GM12891 (cell line): ENCODE measurements at regions not wholly inside any gene's neighbourhood (a gene's known extent, or its start where the extent isn't known, plus 50 kb on each side); places are given as distances from the start of the nearest gene placed in this dataset.

Experiments used
- DNase-seq: peaks from one replicate; pipeline ENCODE4 v3.0.0; 2011; ENCODE audit warnings: low spot score; ENCODE audit not compliant: insufficient read length
- FAIRE-seq: peaks from 2 replicates; lab custom pipeline; 2011; peaks lifted over from hg19 to GRCh38; lab: Jason Lieb, UNC
- PAX5 ChIP-seq: IDR thresholded peaks from 2 replicates; pipeline ENCODE4 v1.6.1; 2011; ENCODE audit warnings: low read length, moderate library complexity, mild to moderate bottlenecking; ENCODE audit not compliant: insufficient read depth, severe bottlenecking
- POLR2A ChIP-seq: IDR thresholded peaks from 2 replicates; pipeline ENCODE4 v1.6.1; 2011; ENCODE audit warnings: low read depth, low read length, control low read depth
- POLR2AphosphoS5 ChIP-seq: IDR thresholded peaks from 2 replicates; pipeline ENCODE4 v1.6.1; 2011; ENCODE audit warnings: low read depth, low read length, control low read depth
- POU2F2 ChIP-seq: IDR thresholded peaks from 2 replicates; pipeline ENCODE4 v1.6.1; 2011; ENCODE audit warnings: low read depth, mild to moderate bottlenecking, control low read depth, low read length, moderate library complexity
- SPI1 ChIP-seq: IDR thresholded peaks from 2 replicates; pipeline ENCODE4 v1.6.1; 2011; ENCODE audit warnings: low read depth, low read length, control low read depth
- TAF1 ChIP-seq: IDR thresholded peaks from 2 replicates; pipeline ENCODE4 v1.6.1; 2011; ENCODE audit warnings: low read depth, low read length, control low read depth

- DNase-seq: no peak
These were observed 268.9 kb downstream of the PIK3R1 start for GRCh38 chr5:68484307-68485068.

DNA sequence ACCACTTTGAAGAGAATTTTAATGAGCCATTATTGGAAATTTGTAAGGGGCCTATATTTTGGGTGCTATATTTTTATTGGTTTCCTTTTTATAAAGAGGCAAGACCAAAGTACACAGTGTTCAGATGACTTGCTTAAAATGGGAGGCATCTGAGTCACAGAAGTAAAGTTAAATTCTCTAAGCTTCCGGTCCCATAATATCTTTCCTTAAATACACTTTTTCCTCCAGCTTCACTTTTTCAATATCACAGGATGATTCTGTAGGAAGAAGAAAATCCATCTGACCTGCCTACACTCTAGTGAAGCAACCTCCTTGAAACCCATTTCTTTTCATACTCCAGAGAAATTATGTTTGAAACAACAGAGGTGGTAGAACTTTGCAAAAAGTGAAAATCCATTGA, 274.0 kb downstream of the PIK3R1 start:
- no peak for FAIRE-seq
- TF ChIP-seq TAF1 (no peak), POU2F2 (no peak), PAX5 (no peak), POLR2A (no peak), POLR2AphosphoS5 (no peak), SPI1 (no peak)

More at GRCh38 chr5:68484307-68485068, 268.9 kb downstream of the PIK3R1 start:
- TF ChIP-seq POU2F2 (no peak), PAX5 (no peak), POLR2A (no peak), TAF1 (no peak), SPI1 (no peak), POLR2AphosphoS5 (no peak)
- FAIRE-seq: no peak

GRCh38 chr5:68490406-68490805, 274.9 kb downstream of the PIK3R1 start:
- FAIRE-seq (no peak), DNase-seq (no peak)
- no peak for TF ChIP-seq POU2F2
- TF ChIP-seq POLR2A: no peak
- TF ChIP-seq SPI1: no peak
- TF ChIP-seq POLR2AphosphoS5: no peak

More for the DNA sequence above, 274.0 kb downstream of the PIK3R1 start:
- no peak for DNase-seq

DNA sequence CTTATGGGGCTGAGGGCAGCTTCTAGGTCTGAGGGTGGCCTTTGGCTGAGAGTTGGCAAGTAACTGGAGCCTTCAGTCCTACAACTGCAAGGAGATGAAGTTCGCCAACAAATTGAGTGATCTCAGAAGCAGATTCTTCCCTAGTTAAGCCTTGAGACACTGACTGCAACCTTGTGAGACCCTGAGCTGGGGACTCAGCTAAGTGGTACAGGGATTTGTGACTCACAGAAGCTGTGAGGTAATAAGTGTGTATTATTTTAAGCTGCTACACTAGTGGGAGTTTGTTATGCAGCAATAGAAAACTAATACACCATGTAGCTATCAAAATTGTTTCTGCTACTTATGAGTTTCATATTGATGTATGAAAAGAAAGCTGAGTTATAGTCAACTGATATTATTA, 279.2 kb downstream of the PIK3R1 start:
- FAIRE-seq: no peak
- TF ChIP-seq POLR2AphosphoS5 (no peak), TAF1 (no peak), POLR2A (no peak), POU2F2 (no peak), PAX5 (no peak), SPI1 (no peak)
- DNase-seq: no peak

GRCh38 chr5:68499987-68500386, 284.4 kb downstream of the PIK3R1 start:
- no peak for FAIRE-seq
- no peak for DNase-seq

DNA sequence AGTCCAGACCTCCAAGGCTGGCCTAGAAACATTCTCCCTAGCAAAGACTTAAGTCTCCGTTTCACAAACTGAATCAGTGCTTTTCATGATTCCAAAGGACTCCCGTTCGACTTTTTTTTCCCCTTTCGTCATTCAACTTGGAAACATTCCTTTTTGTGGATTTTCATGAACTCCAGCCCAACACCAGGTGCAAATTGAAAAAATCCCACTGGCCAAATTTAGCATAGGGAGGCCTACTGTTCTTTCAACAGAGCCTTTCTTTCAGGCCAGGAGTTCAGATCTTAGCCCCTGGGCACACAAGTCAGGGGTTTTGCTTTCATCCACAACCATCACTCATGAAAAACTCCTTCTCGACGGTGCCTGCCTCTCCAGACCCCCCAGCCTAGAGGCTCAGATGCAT, 285.3 kb downstream of the PIK3R1 start:
- no peak for FAIRE-seq
- no peak for TF ChIP-seq POLR2A

More at GRCh38 chr5:68499987-68500386, 284.4 kb downstream of the PIK3R1 start:
- TF ChIP-seq POU2F2 (no peak), POLR2AphosphoS5 (no peak), POLR2A (no peak), SPI1 (no peak), TAF1 (no peak), PAX5 (no peak)

DNA sequence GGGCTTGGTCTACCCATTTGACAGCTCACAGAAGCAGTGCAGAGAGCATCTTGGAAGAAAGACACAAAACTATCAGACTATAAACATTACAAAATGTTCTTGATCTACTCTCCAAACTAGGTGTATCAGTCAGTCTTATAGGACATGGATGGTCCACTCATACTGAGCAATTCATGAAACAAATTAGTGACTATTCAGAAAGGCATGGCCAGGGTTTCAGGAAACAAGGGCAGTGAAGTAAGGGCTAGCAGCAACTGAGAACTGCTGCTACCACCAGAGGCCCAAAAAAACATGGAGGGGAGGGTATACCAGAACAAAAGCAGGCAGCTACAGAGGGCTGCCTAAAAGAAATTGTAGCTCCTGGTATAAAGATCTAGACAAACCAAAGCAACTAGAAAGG, 287.0 kb downstream of the PIK3R1 start:
- DNase-seq (no peak), FAIRE-seq (no peak)
- no peak for TF ChIP-seq TAF1
- TF ChIP-seq POU2F2: no peak
- no peak for TF ChIP-seq POLR2AphosphoS5
- no peak for TF ChIP-seq POLR2A

More for the DNA sequence above, 285.3 kb downstream of the PIK3R1 start:
- no peak for DNase-seq

DNA sequence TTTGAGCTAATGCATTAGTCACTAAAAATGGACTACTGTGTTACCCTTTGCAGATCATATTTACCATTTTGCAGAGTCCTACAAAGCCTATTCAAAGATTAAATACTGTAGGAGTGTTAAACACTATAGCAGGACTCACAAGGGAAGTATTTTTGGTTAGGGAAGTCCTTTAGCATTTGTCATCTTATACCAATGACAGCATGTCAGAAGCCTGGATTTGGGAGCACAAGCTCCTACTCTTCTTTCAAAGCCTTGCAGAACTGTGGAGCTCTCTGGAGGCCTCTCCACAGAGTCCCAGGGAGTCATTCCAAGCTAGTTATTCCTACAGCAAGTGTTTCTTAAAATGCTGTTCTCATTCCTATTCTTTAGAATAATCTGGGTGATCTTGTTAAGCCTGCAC, 288.8 kb downstream of the PIK3R1 start:
- TF ChIP-seq POLR2A: no peak
- FAIRE-seq: no peak
- DNase-seq: no peak

- TF ChIP-seq TAF1 (no peak), SPI1 (no peak), POLR2A (no peak), POLR2AphosphoS5 (no peak), POU2F2 (no peak), PAX5 (no peak)
- no peak for DNase-seq
- FAIRE-seq: no peak
These were observed 290.6 kb downstream of the PIK3R1 start for GRCh38 chr5:68505917-68506860.

DNA sequence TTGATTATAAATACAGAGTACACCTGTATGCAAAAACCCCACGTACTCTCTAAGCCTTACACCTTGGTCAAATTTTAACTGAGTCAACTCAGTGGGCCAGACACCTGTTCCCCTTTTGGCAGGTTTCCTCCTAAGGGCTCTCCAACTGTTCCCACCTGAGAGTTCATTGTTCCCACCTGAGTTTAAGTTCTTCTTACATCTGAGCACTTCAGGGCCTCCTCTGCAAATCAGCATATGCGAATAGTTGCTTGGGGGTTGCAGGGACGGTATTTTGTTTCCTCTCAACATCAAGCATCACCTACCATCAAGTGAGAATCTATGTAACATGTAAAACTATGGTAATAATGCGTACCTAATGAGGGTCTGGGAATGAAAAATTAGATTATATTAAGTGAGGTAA, 300.0 kb downstream of the PIK3R1 start:
- FAIRE-seq (no peak), DNase-seq (no peak)
- TF ChIP-seq POLR2A (no peak), SPI1 (no peak), TAF1 (no peak), PAX5 (no peak), POLR2AphosphoS5 (no peak), POU2F2 (no peak)
